ENCODE measurements at regions not wholly inside any gene's neighbourhood (a gene's known extent, or its start where the extent isn't known, plus 50 kb on each side); places are given as distances from the start of the nearest gene placed in this dataset.

DNA sequence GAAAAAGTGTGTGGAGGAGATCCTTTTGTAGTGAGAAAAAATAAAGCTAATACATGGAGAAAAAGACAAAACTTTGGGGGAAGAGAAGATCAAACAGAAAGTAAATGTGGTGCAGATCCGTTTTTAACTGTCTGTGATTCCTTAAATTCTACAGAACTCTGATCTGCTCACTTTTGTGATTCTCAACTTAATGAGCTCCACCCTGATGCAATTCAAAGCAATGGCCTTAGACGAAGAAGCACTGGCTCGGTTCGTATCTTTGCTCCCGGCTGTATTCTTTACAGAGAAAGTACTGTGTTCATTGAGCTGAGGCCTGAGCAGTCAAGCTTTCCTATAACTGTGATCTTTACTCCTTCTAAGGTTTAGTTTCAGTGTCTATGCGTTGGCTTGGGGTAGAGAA lies 453.4 kb downstream of the DMAC1 start:
- Histone ChIP-seq H3K4me3 (ENCODE audit: low read depth, low read length, poor library complexity, severe bottlenecking) (no peak overlapping the region), H3K27ac (ENCODE audit: low read depth, low read length, poor library complexity, severe bottlenecking) (no peak overlapping the region), H3K4me2 (ENCODE audit: low read length) (no peak overlapping the region), H3K9me3 (ENCODE audit: low read length) (no peaks in the 10 kb centered on the region), H4K20me1 (ENCODE audit: insufficient read depth, low read length) (no peaks in the 10 kb centered on the region), H3K9me2 (ENCODE audit: insufficient read depth, low read length) (no peaks in the 10 kb centered on the region), H3K79me2 (ENCODE audit: insufficient read depth, low read depth, low read length) (no peaks in the 10 kb centered on the region), H3K4me1 (ENCODE audit: insufficient read depth, low read length, poor library complexity, severe bottlenecking) (no peaks in the 10 kb centered on the region), H2AFZ (ENCODE audit: low read length) (no peak overlapping the region), H3K36me3 (ENCODE audit: insufficient read depth, low read length) (no peaks in the 10 kb centered on the region)
- TF ChIP-seq, protein P1, sequence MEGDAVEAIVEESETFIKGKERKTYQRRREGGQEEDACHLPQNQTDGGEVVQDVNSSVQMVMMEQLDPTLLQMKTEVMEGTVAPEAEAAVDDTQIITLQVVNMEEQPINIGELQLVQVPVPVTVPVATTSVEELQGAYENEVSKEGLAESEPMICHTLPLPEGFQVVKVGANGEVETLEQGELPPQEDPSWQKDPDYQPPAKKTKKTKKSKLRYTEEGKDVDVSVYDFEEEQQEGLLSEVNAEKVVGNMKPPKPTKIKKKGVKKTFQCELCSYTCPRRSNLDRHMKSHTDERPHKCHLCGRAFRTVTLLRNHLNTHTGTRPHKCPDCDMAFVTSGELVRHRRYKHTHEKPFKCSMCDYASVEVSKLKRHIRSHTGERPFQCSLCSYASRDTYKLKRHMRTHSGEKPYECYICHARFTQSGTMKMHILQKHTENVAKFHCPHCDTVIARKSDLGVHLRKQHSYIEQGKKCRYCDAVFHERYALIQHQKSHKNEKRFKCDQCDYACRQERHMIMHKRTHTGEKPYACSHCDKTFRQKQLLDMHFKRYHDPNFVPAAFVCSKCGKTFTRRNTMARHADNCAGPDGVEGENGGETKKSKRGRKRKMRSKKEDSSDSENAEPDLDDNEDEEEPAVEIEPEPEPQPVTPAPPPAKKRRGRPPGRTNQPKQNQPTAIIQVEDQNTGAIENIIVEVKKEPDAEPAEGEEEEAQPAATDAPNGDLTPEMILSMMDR (conservative IDR thresholded peaks at IDR 0.05; ENCODE audit: low read length), result no peak
- TF ChIP-seq EZH2phosphoT487 (IDR thresholded peaks at IDR 0.05; ENCODE audit: borderline replicate concordance, low read depth, low read length), result no peak
- intact Hi-C loops (cut with micrococcal nuclease; ENCODE audit: unreplicated experiment), result no loop called here
- BruUV-seq (replicated peaks), result no TSS peak
- no peak for DNase-seq (ENCODE audit: low spot score)
- POLR2A ChIA-PET, result interaction anchor here (0.7 kb wide), 1 partner anchor 9 kb away, joined by 3 read pairs; no protein-coding TSS in a partner anchor
- CTCF ChIA-PET (ENCODE audit: unreplicated experiment), result no interaction called here

DNA sequence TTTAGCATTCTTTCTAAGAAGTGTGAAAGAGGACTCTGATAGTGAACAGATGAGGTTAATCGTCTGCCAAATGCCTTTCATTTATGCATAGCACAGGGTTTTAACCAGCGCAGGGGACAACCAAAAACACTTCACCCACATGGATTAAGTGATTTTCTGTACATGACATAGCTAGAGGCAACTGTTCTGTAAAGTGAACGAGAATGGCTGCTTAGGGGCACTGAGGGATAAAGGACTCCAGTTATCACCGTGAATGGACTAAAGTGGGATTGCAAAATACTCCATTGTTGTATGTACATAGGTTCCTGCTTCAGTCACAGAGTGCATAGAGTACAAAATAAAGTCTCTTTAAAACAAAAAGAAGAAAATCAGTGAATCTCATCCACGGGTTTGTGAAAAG lies 456.8 kb downstream of the DMAC1 start:
- intact Hi-C loops (cut with micrococcal nuclease; ENCODE audit: unreplicated experiment), result no loop called here
- Histone ChIP-seq H3K4me1 (ENCODE audit: insufficient read depth, low read length, poor library complexity, severe bottlenecking) (no peaks in the 10 kb centered on the region), H3K4me3 (ENCODE audit: low read depth, low read length, poor library complexity, severe bottlenecking) (no peak overlapping the region), H3K9me2 (ENCODE audit: insufficient read depth, low read length) (no peaks in the 10 kb centered on the region), H3K9me3 (ENCODE audit: low read length) (no peaks in the 10 kb centered on the region), H3K4me2 (ENCODE audit: low read length) (no peak overlapping the region), H3K79me2 (ENCODE audit: insufficient read depth, low read depth, low read length) (no peaks in the 10 kb centered on the region), H2AFZ (ENCODE audit: low read length) (no peak overlapping the region), H4K20me1 (ENCODE audit: insufficient read depth, low read length) (no peaks in the 10 kb centered on the region), H3K36me3 (ENCODE audit: insufficient read depth, low read length) (no peaks in the 10 kb centered on the region), H3K27ac (ENCODE audit: low read depth, low read length, poor library complexity, severe bottlenecking) (no peak overlapping the region)
- POLR2A ChIA-PET, result no interaction called here
- CTCF ChIA-PET (ENCODE audit: unreplicated experiment), result no interaction called here
- no TSS peak for BruUV-seq (replicated peaks)
- DNase-seq (ENCODE audit: low spot score), result no peak
- TF ChIP-seq, protein P1 (conservative IDR thresholded peaks at IDR 0.05; ENCODE audit: low read length), result no peak
- TF ChIP-seq EZH2phosphoT487 (IDR thresholded peaks at IDR 0.05; ENCODE audit: borderline replicate concordance, low read depth, low read length), result no peak

DNA sequence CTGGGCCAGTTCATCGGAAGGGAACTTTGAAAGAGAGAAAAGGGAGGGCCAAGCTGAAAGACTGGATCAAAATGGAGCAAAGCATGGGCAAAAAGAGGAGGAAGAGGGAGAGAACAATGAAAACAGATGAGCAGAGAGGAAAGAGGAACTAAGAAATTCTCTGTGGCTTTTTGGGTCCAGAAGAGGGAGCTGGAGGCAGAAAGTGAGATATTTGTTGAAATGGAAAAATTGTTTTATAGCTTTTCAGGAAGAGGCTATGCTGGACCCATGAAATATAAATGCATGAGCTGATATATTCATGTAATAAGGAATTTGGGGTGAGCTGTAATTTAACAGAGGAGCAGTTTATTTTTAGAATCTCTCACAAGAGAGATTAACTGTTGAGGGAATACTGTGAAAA lies 457.3 kb downstream of the DMAC1 start:
- Histone ChIP-seq H3K4me2 (ENCODE audit: low read length) (no peak overlapping the region), H3K79me2 (ENCODE audit: insufficient read depth, low read depth, low read length) (no peaks in the 10 kb centered on the region), H4K20me1 (ENCODE audit: insufficient read depth, low read length) (no peaks in the 10 kb centered on the region), H3K9me2 (ENCODE audit: insufficient read depth, low read length) (no peaks in the 10 kb centered on the region), H3K27ac (ENCODE audit: low read depth, low read length, poor library complexity, severe bottlenecking) (no peak overlapping the region), H3K9me3 (ENCODE audit: low read length) (no peaks in the 10 kb centered on the region), H2AFZ (ENCODE audit: low read length) (no peak overlapping the region), H3K4me3 (ENCODE audit: low read depth, low read length, poor library complexity, severe bottlenecking) (no peak overlapping the region), H3K4me1 (ENCODE audit: insufficient read depth, low read length, poor library complexity, severe bottlenecking) (no peaks in the 10 kb centered on the region), H3K36me3 (ENCODE audit: insufficient read depth, low read length) (no peaks in the 10 kb centered on the region)
- BruUV-seq (replicated peaks), result no TSS peak
- CTCF ChIA-PET (ENCODE audit: unreplicated experiment), result no interaction called here
- intact Hi-C loops (cut with micrococcal nuclease; ENCODE audit: unreplicated experiment), result no loop called here
- DNase-seq (ENCODE audit: low spot score), result peak; percentile 2
- POLR2A ChIA-PET, result interaction anchor here (0.6 kb wide), 1 partner anchor 340 kb away, joined by 3 read pairs; no protein-coding TSS in a partner anchor
- TF ChIP-seq, protein P1 (conservative IDR thresholded peaks at IDR 0.05; ENCODE audit: low read length), result peak; percentile 38; the same call in 1 of the 2 replicates
- TF ChIP-seq EZH2phosphoT487 (IDR thresholded peaks at IDR 0.05; ENCODE audit: borderline replicate concordance, low read depth, low read length), result no peak
